HEK293 (cell line): ENCODE measurements at regions not wholly inside any gene's neighbourhood (a gene's known extent, or its start where the extent isn't known, plus 50 kb on each side); places are given as distances from the start of the nearest gene placed in this dataset.

Source experiments
- CTCF ChIA-PET: fragments of 350-600 bp; formaldehyde crosslinking; extraction: SDS; loops from one replicate; lab custom pipeline; 2021; ENCODE audit warnings: antibody characterized with exemption; lab: Yijun Ruan, JAX
- POLR2A ChIA-PET: fragments of 300-600 bp; formaldehyde crosslinking; extraction: SDS; loops from one replicate; lab custom pipeline; 2020; ENCODE audit warnings: antibody characterized with exemption, inconsistent platforms; lab: Yijun Ruan, JAX
- H3K27ac ChIP-seq: fragments of 200-500 bp; sonication (Bioruptor generic); 2 replicates; pipeline ENCODE4 v1.5.1; 2014; ENCODE audit warnings: low read depth, low read length, control low read depth, inconsistent platforms; ENCODE audit errors: extremely low read depth
- H3K36me3 ChIP-seq, 2 experiments: fragments of 200-500 bp in 1 of 2; sonication (Bioruptor generic) in 1 of 2; 1 replicate in 1 of 2; 2 replicates in 1 of 2; pipeline ENCODE4 v1.5.1; 2014 to 2017; ENCODE audit warnings: inconsistent platforms in 2 of 2, low read length in 2 of 2; ENCODE audit not compliant: control insufficient read depth in 2 of 2, insufficient read depth in 1 of 2
- H3K4me1 ChIP-seq: fragments of 200-500 bp; sonication (Bioruptor generic); 2 replicates; pipeline ENCODE4 v1.5.1; 2014; ENCODE audit warnings: mild to moderate bottlenecking, low read length, inconsistent platforms; ENCODE audit not compliant: control insufficient read depth, insufficient read depth
- H3K4me3 ChIP-seq: 2 replicates; pipeline ENCODE4 v1.5.1; 2011; ENCODE audit warnings: low read depth, mild to moderate bottlenecking, control low read depth, low read length, moderate library complexity
- H3K9me3 ChIP-seq: fragments of 200-500 bp; sonication (Bioruptor generic); 2 replicates; pipeline ENCODE4 v1.5.1; 2014; ENCODE audit warnings: low read depth, low read length, inconsistent platforms; ENCODE audit not compliant: control insufficient read depth, insufficient read depth
- EGR2 ChIP-seq: fragments of 450-650 bp; formaldehyde crosslinking; IDR thresholded peaks from 2 replicates; pipeline ENCODE4 v1.5.1; 2016; ENCODE audit warnings: low read depth, missing biosample characterization, missing genetic modification characterization
- PATZ1 ChIP-seq: fragments of 450-650 bp; formaldehyde crosslinking; IDR thresholded peaks from 2 replicates; pipeline ENCODE4 v1.5.1; 2016; ENCODE audit warnings: missing biosample characterization, missing genetic modification characterization
- PBX3 ChIP-seq: sonication (generic); formaldehyde crosslinking; IDR thresholded peaks from 2 replicates; pipeline ENCODE4 v1.8.1; 2022; ENCODE audit warnings: mild to moderate bottlenecking, moderate library complexity, missing genetic modification reagents
- TRIM28 ChIP-seq: IDR thresholded peaks from 2 replicates; pipeline ENCODE4 v1.6.1; 2011; ENCODE audit warnings: low read length, control low read depth, borderline replicate concordance
- ZBTB6 ChIP-seq: fragments of 450-650 bp; formaldehyde crosslinking; IDR thresholded peaks from 2 replicates; pipeline ENCODE4 v1.5.1; 2017; ENCODE audit warnings: missing biosample characterization, missing genetic modification characterization
- ZBTB8A ChIP-seq: fragments of 450-650 bp; formaldehyde crosslinking; IDR thresholded peaks from 2 replicates; pipeline ENCODE4 v1.5.1; 2016; ENCODE audit warnings: missing biosample characterization, missing genetic modification characterization
- ZNF132 ChIP-seq: fragments of 450-650 bp; formaldehyde crosslinking; IDR thresholded peaks from 2 replicates; pipeline ENCODE4 v1.5.1; 2017; ENCODE audit warnings: missing biosample characterization, missing genetic modification characterization, borderline replicate concordance
- ZNF155 ChIP-seq: fragments of 450-650 bp; formaldehyde crosslinking; IDR thresholded peaks from 2 replicates; pipeline ENCODE4 v1.5.1; 2016; ENCODE audit warnings: missing biosample characterization, missing genetic modification characterization
- ZNF18 ChIP-seq: fragments of 450-650 bp; formaldehyde crosslinking; IDR thresholded peaks from 2 replicates; pipeline ENCODE4 v1.5.1; 2016; ENCODE audit warnings: missing biosample characterization, missing genetic modification characterization
- ZNF398 ChIP-seq: fragments of 450-650 bp; formaldehyde crosslinking; IDR thresholded peaks from 2 replicates; pipeline ENCODE4 v1.5.1; 2017; ENCODE audit warnings: missing biosample characterization, missing genetic modification characterization
- ZNF426 ChIP-seq: fragments of 450-650 bp; formaldehyde crosslinking; IDR thresholded peaks from 2 replicates; pipeline ENCODE4 v1.5.1; 2017; ENCODE audit warnings: missing biosample characterization, missing genetic modification characterization, mild to moderate bottlenecking, inconsistent platforms, moderate library complexity
- ZNF48 ChIP-seq: fragments of 450-650 bp; formaldehyde crosslinking; IDR thresholded peaks from 2 replicates; pipeline ENCODE4 v1.5.1; 2016; ENCODE audit warnings: missing biosample characterization, missing genetic modification characterization
- ZNF488 ChIP-seq: fragments of 450-650 bp; formaldehyde crosslinking; IDR thresholded peaks from 2 replicates; pipeline ENCODE4 v1.5.1; 2016; ENCODE audit warnings: missing biosample characterization, missing genetic modification characterization
- ZNF670 ChIP-seq: fragments of 450-650 bp; formaldehyde crosslinking; IDR thresholded peaks from 2 replicates; pipeline ENCODE4 v1.5.1; 2016; ENCODE audit warnings: missing biosample characterization, missing genetic modification characterization, low read depth
- ZNF692 ChIP-seq: fragments of 450-650 bp; formaldehyde crosslinking; IDR thresholded peaks from 2 replicates; pipeline ENCODE4 v1.5.1; 2016; ENCODE audit warnings: missing biosample characterization, missing genetic modification characterization
- ZNF776 ChIP-seq: fragments of 450-650 bp; formaldehyde crosslinking; IDR thresholded peaks from 2 replicates; pipeline ENCODE4 v1.5.0; 2017; ENCODE audit warnings: missing biosample characterization, missing genetic modification characterization, borderline replicate concordance
- ZSCAN4 ChIP-seq: fragments of 450-650 bp; formaldehyde crosslinking; IDR thresholded peaks from 2 replicates; pipeline ENCODE4 v1.5.1; 2017; ENCODE audit warnings: missing biosample characterization, missing genetic modification characterization

- no peaks in the 10 kb centered on the region for H3K9me3 ChIP-seq
- POLR2A ChIA-PET = no interaction called here
- CTCF ChIA-PET = interaction anchor here (0.7 kb wide), 1 partner anchor 63 kb away, joined by 5 read pairs; no protein-coding TSS in a partner anchor
- H3K4me3 ChIP-seq = no peak overlapping the region
- H3K27ac ChIP-seq = no peak overlapping the region
- H3K36me3 ChIP-seq = no peaks in the 10 kb centered on the region
- no peak for TF ChIP-seq ZNF155
- no peak for TF ChIP-seq ZNF132 (tag by site-specific recombination)
- no peak for TF ChIP-seq EGR2 (tag by site-specific recombination)
- no peaks in the 10 kb centered on the region for H3K4me1 ChIP-seq
These were observed 161.2 kb upstream of the SYNPR start for GRCh38 chr3:63116922-63117321.

GRCh38 chr3:63124090-63124489 lies 154.0 kb upstream of the SYNPR start:
- Histone ChIP-seq H3K9me3 (no peaks in the 10 kb centered on the region), H3K36me3 (no peaks in the 10 kb centered on the region), H3K4me3 (no peak overlapping the region), H3K4me1 (no peaks in the 10 kb centered on the region), H3K27ac (no peak overlapping the region)
- ChIA-PET POLR2A (no interaction called here), CTCF (no interaction called here)
- TF ChIP-seq ZSCAN4 (tag by site-specific recombination) (no peak), ZNF670 (tag by site-specific recombination) (no peak), ZNF692 (tag by site-specific recombination) (no peak), PATZ1 (tag by site-specific recombination) (no peak), ZNF18 (tag by site-specific recombination) (no peak), ZNF426 (no peak), TRIM28 (no peak), ZNF398 (tag by site-specific recombination) (no peak), ZNF488 (no peak)

GRCh38 chr3:63126530-63126929 lies 151.6 kb upstream of the SYNPR start:
- ChIA-PET CTCF (no interaction called here), POLR2A (no interaction called here)
- Histone ChIP-seq H3K36me3 (no peaks in the 10 kb centered on the region), H3K27ac (no peak overlapping the region), H3K4me3 (no peak overlapping the region), H3K4me1 (no peaks in the 10 kb centered on the region), H3K9me3 (no peaks in the 10 kb centered on the region)
- no peak for TF ChIP-seq ZNF48 (tag by site-specific recombination)
- no peak for TF ChIP-seq PBX3
- TF ChIP-seq ZNF776 (tag by site-specific recombination) = no peak
- no peak for TF ChIP-seq ZBTB8A (tag by site-specific recombination)
- no peak for TF ChIP-seq PATZ1 (tag by site-specific recombination)
- no peak for TF ChIP-seq ZBTB6 (tag by site-specific recombination)
